Small intestine (tissue), 7 donors: ENCODE measurements at regions not wholly inside any gene's neighbourhood (a gene's known extent, or its start where the extent isn't known, plus 50 kb on each side); places are given as distances from the start of the nearest gene placed in this dataset.
"Not testable (repeated sequence)": the region's sequence is repeated elsewhere in the genome, so short reads cannot be mapped to it uniquely, and the experiment has no call there.

Experiments used
- DNase-seq, 2 donors: peaks; one replicate each; pipeline versions ENCODE4 v3.0.0 to v3.0.0-alpha.2; 2013
- FAIRE-seq: peaks from 2 replicates; lab custom pipeline; 2012; peaks lifted over from hg19 to GRCh38; lab: Jason Lieb, UNC
- H3K27ac ChIP-seq, 3 donors: one replicate each; pipeline ENCODE4 v1.5.1; 2013; ENCODE audit warnings: low read length in 2 of 3, mild to moderate bottlenecking in 2 of 3, control low read depth in 1 of 3, inconsistent platforms in 1 of 3, low read depth in 1 of 3, moderate library complexity in 1 of 3
- H3K27me3 ChIP-seq, 3 donors: one replicate each; pipeline ENCODE4 v1.6.1; 2013; ENCODE audit warnings: low read length in 3 of 3, inconsistent platforms in 1 of 3; ENCODE audit not compliant: control insufficient read depth in 3 of 3, insufficient read depth in 3 of 3
- H3K36me3 ChIP-seq, 3 donors: one replicate each; pipeline ENCODE4 v1.6.1; 2013; ENCODE audit warnings: low read length in 3 of 3, inconsistent platforms in 1 of 3, low read depth in 1 of 3, mild to moderate bottlenecking in 1 of 3, moderate library complexity in 1 of 3; ENCODE audit not compliant: control insufficient read depth in 3 of 3, insufficient read depth in 2 of 3
- H3K4me1 ChIP-seq, 3 donors: one replicate each; pipeline ENCODE4 v1.6.1; 2013; ENCODE audit warnings: low read length in 2 of 3, inconsistent platforms in 1 of 3, low read depth in 1 of 3, mild to moderate bottlenecking in 1 of 3, moderate library complexity in 1 of 3; ENCODE audit not compliant: control insufficient read depth in 3 of 3, insufficient read depth in 2 of 3
- H3K4me3 ChIP-seq, 3 donors: one replicate each; pipeline ENCODE4 v1.5.1; 2013; ENCODE audit warnings: low read length in 3 of 3, control low read depth in 1 of 3, inconsistent platforms in 1 of 3, low read depth in 1 of 3, mild to moderate bottlenecking in 1 of 3, moderate library complexity in 1 of 3
- H3K9me3 ChIP-seq, 2 donors: one replicate each; pipeline ENCODE4 v1.6.1; 2013; ENCODE audit warnings: low read depth in 1 of 2, low read length in 1 of 2; ENCODE audit not compliant: control insufficient read depth in 2 of 2, insufficient read depth in 1 of 2
- WGBS, 3 donors: extraction: QIAGEN DNeasy Blood & Tissue Kit; methylation state at CpG; one replicate each; pipeline ENCODE4 v1.1.7; 2013; 5-methylcytosine and 5-hydroxymethylcytosine counted together
- donor health status: healthy with polysubstance abuse.
- donor health status: control.
- donor health status: control.
- donor health status: Bipolar disorder and iron deficiency.
- donor health status: healthy.

DNA sequence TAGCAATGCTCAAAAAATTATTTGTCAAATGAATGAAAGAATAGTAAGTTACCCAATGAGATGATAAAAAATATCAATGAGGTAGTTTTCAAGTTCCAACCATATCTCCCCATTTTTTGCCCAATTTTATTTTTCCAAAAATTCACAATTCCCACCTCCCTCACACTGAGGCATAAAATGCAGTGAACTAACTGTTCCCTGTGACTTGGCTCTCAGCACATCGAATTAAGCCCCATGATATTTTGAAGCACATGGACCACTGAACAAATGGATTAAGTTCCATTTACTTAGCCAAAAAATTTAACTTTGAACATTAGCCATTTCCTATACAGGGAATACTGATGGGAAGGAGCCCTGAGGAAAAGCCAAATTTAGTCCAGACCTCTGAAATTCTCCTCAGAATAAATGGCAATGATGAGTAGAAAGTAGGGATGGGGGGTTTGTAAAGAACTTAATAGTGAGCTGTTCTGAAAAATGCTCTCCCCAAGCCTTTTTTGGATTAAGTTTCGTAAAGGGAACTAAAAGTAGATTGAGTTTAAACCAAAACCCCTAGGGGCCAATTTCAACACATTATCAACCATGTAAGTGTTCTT, 166.3 kb upstream of the GRM3 start:
- DNase-seq (no peak), FAIRE-seq (no peak)
- H3K27me3 ChIP-seq, result no peaks in the 10 kb centered on the region
- H3K36me3 ChIP-seq, result no peaks in the 10 kb centered on the region
- H3K4me3 ChIP-seq, result no peak overlapping the region
- H3K27ac ChIP-seq, result no peak overlapping the region
- 40 to 50% (median 46%) methylated on average over 2 of the region's 2 CpGs for WGBS, 3 donors
- H3K4me1 ChIP-seq, result no peaks in the 10 kb centered on the region
- H3K9me3 ChIP-seq, result no peaks in the 10 kb centered on the region

DNA sequence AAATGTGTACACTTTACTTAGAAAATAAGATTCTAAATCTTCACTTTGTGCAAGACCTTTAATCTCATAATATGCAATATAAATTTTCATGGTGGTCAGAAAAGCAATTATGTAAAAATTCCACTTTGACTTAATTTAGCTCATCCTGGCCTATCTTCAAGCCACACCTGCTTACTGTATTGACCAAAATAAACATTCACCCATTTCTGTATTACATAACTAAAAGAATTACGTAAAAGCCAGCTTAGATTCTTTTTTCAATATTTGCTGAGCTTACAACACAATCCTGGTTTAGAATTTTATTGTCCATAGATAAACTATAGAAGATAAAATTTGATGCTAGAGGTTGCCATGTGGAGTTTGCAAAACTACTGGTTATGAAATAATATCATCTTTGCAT, 172.9 kb upstream of the GRM3 start:
- Histone ChIP-seq H3K27me3 (no peaks in the 10 kb centered on the region), H3K4me3 (no peak overlapping the region), H3K4me1 (no peaks in the 10 kb centered on the region), H3K9me3 (no peaks in the 10 kb centered on the region), H3K27ac (no peak overlapping the region), H3K36me3 (no peaks in the 10 kb centered on the region)
- WGBS, 3 donors, result 15 to 56% (median 28%) methylated on average over 1 of the region's 1 CpG
- DNase-seq, result no peak
- FAIRE-seq, result no peak

DNA sequence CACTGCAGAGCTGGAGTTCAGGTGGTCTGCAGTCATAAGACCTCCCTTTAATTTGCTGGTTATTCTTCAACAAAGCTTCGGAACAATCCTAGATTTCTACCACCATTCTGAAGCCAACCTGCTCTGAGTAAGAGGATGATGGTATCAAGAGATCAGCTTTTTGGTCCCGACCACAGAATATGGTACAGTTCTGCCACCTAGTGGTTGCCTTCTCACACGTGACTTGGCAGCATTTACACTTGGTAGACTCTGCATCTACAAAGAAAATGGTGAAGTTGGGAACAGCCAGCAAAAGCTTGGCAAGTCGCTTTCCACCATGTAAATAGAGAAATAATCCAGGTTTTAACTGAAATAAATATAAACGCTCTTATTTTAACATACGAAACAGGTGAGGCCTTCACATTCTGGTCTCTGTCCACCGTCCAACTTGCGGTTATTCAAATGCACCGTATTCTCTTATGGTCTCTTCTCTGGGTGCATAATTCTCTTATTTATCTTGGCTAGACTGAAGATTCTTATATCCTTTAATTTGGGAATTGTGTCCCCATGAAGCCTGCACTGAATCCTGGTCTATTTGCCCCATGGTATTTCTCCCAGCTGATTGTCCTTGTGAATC, 173.9 kb upstream of the GRM3 start:
- H3K27me3 ChIP-seq, result no peaks in the 10 kb centered on the region

DNA sequence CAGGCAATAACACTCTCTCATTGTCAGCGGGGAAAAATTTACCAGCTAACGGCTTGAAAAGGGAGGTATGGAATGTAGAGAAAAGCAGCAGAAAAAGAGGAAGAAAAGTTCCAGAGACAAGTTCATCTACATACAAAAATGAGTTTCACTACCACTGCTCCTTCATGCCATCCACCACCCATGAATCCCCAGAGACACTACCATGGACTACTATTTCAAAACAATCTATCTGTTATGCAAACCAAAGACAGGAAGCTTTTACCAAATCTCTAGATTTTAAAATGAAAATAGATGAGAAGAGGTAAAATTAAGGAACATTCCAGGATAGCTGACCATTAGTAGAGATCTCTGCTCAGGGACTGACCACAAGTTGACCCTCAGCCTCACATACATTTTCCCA, 189.0 kb upstream of the GRM3 start:
- Histone ChIP-seq H3K4me1 (no peaks in the 10 kb centered on the region), H3K27ac (no peak overlapping the region), H3K9me3 (no peaks in the 10 kb centered on the region), H3K36me3 (no peaks in the 10 kb centered on the region), H3K4me3 (no peak overlapping the region), H3K27me3 (no peaks in the 10 kb centered on the region)
- FAIRE-seq (no peak), DNase-seq (no peak)
- 89 to 94% (median 89%) methylated on average over 2 of the region's 2 CpGs for WGBS, 3 donors

More for the DNA sequence above, 173.9 kb upstream of the GRM3 start:
- Histone ChIP-seq H3K4me3 (no peak overlapping the region), H3K27ac (no peak overlapping the region), H3K36me3 (no peaks in the 10 kb centered on the region), H3K9me3 (no peaks in the 10 kb centered on the region), H3K4me1 (no peaks in the 10 kb centered on the region)
- no peak for FAIRE-seq
- DNase-seq, result peak; percentile 61 to 76
- WGBS, 3 donors, result 42 to 46% (median 43%) methylated on average over 9 of the region's 9 CpGs

- H3K27ac ChIP-seq, result no peak overlapping the region
- no peaks in the 10 kb centered on the region for H3K27me3 ChIP-seq
- FAIRE-seq (no peak), DNase-seq (no peak)
- no peak overlapping the region for H3K4me3 ChIP-seq
- H3K9me3 ChIP-seq, result no peaks in the 10 kb centered on the region
- no peaks in the 10 kb centered on the region for H3K36me3 ChIP-seq
- no peaks in the 10 kb centered on the region for H3K4me1 ChIP-seq
- 90 to 92% (median 90%) methylated on average over 1 of the region's 1 CpG for WGBS, 3 donors
These were observed 190.3 kb upstream of the GRM3 start for GRCh38 chr7:86453454-86453853.

GRCh38 chr7:86448856-86449255, 194.9 kb upstream of the GRM3 start:
- Histone ChIP-seq H3K4me1 (no peaks in the 10 kb centered on the region), H3K9me3 (no peaks in the 10 kb centered on the region), H3K36me3 (no peaks in the 10 kb centered on the region), H3K27me3 (no peaks in the 10 kb centered on the region), H3K4me3 (no peak overlapping the region), H3K27ac (no peak overlapping the region)
- DNase-seq (no peak), FAIRE-seq (no peak)
- WGBS, 3 donors, result 65 to 81% (median 77%) methylated on average over 3 of the region's 3 CpGs

- Histone ChIP-seq H3K9me3 (no peaks in the 10 kb centered on the region), H3K27me3 (no peaks in the 10 kb centered on the region), H3K27ac (no peak overlapping the region), H3K4me1 (no peaks in the 10 kb centered on the region), H3K36me3 (no peaks in the 10 kb centered on the region), H3K4me3 (no peak overlapping the region)
- no peak for FAIRE-seq
- DNase-seq, result no peak
These were observed 198.4 kb upstream of the GRM3 start for GRCh38 chr7:86445285-86445684.

GRCh38 chr7:86444245-86444644, 199.5 kb upstream of the GRM3 start:
- Histone ChIP-seq H3K4me3 (no peak overlapping the region), H3K36me3 (no peaks in the 10 kb centered on the region), H3K27ac (no peak overlapping the region), H3K27me3 (no peaks in the 10 kb centered on the region), H3K9me3 (no peaks in the 10 kb centered on the region), H3K4me1 (no peaks in the 10 kb centered on the region)
- FAIRE-seq (no peak), DNase-seq (no peak)
- WGBS, 3 donors, result 78 to 86% (median 84%) methylated on average over 2 of the region's 2 CpGs

DNA sequence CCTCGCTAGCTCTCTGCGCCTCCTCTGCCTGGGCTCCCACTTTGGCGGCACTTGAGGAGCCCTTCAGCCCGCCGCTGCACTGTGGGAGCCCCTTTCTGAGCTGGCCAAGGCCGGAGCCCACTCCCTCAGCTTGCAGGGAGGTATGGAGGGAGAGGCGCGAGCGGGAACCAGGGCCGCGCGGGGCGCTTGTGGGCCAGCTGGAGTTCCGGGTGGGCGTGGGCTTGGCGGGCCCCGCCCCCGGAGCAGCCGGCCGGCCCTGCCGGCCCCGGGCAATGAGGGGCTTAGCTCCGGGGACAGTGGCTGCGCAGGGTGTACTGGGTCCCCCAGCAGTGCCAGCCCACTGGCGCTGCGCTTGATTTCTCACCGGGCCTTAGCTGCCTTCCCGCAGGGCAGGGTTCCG, 203.3 kb upstream of the GRM3 start:
- 90 to 91% (median 91%) methylated on average over 17 to 29 of the region's 29 CpGs for WGBS, 3 donors
- H3K4me1 ChIP-seq, H3K36me3 ChIP-seq, FAIRE-seq, H3K4me3 ChIP-seq, H3K27me3 ChIP-seq, H3K9me3 ChIP-seq, H3K27ac ChIP-seq, DNase-seq: not testable (repeated sequence)
